HUDEP-2 (cell line): ENCODE measurements at regions not wholly inside any gene's neighbourhood (a gene's known extent, or its start where the extent isn't known, plus 50 kb on each side); places are given as distances from the start of the nearest gene placed in this dataset.
A peak's percentile ranks its signal among the peaks of the same experiment; 100 is the strongest.

ENCODE experiments used
- DNase-seq, 76 experiments: peaks; one replicate each; lab custom pipeline; 2025; ENCODE audit not compliant: unreplicated experiment in 76 of 76; lab: John Stamatoyannopoulos, UW

GRCh38 chr12:69061574-69061973, 128.6 kb upstream of the CPM start:
- no peak for DNase-seq

- no peak for DNase-seq
Measured at GRCh38 chr12:69062621-69063237, 129.8 kb upstream of the CPM start.

GRCh38 chr12:69064734-69065443, 131.9 kb upstream of the CPM start:
- DNase-seq: no peak

GRCh38 chr12:69065775-69066174, 132.8 kb upstream of the CPM start:
- DNase-seq: no peak

GRCh38 chr12:69066492-69067373, 133.8 kb upstream of the CPM start:
- DNase-seq: no peak

GRCh38 chr12:69067713-69068112, 134.7 kb upstream of the CPM start:
- DNase-seq: no peak

GRCh38 chr12:69068448-69068847, 135.5 kb upstream of the CPM start:
- DNase-seq: no peak

GRCh38 chr12:69069479-69069878, 136.5 kb upstream of the CPM start:
- DNase-seq: no peak

- DNase-seq: peak in 44 of 76 experiments; percentile 2 to 60 (median 22)
Measured at GRCh38 chr12:69070319-69071090, 137.5 kb upstream of the CPM start.

- DNase-seq: peak in 1 of 76 experiments; percentile 1
Measured at GRCh38 chr12:69071091-69071370, 138.1 kb upstream of the CPM start.

GRCh38 chr12:69073035-69073434, 140.1 kb upstream of the CPM start:
- no peak for DNase-seq

GRCh38 chr12:69074556-69075349, 141.8 kb upstream of the CPM start:
- no peak for DNase-seq

GRCh38 chr12:69083689-69084088, 150.7 kb upstream of the CPM start:
- DNase-seq: no peak

- DNase-seq: no peak
Measured at GRCh38 chr12:69084816-69085378, 151.9 kb upstream of the CPM start.

GRCh38 chr12:69085852-69086251, 152.9 kb upstream of the CPM start:
- no peak for DNase-seq

GRCh38 chr12:69087986-69088385, 151.4 kb upstream of the CPSF6 start:
- no peak for DNase-seq

GRCh38 chr12:69090722-69091121, 148.6 kb upstream of the CPSF6 start:
- DNase-seq: no peak

GRCh38 chr12:69091442-69092017, 147.8 kb upstream of the CPSF6 start:
- no peak for DNase-seq

- no peak for DNase-seq
Measured at GRCh38 chr12:69092137-69092536, 147.2 kb upstream of the CPSF6 start.
